Body of pancreas (tissue), 4 donors: ENCODE measurements at regions not wholly inside any gene's neighbourhood (a gene's known extent, or its start where the extent isn't known, plus 50 kb on each side); places are given as distances from the start of the nearest gene placed in this dataset.

Experiments used
- ATAC-seq: fragments of 150-250 bp; one replicate; pipeline ENCODE4 v1.9.1; 2016
- DNase-seq, 4 donors: peaks; one replicate each; pipeline ENCODE4 v3.0.0-alpha.2; 2019
- H3K27ac ChIP-seq, 4 donors: fragments of 200-600 bp; sonication (generic); 1 replicate in 3 of 4; 2 replicates in 1 of 4; pipeline versions ENCODE4 v1.5.1 to v1.6.1; 2016 to 2019; ENCODE audit warnings: mild to moderate bottlenecking in 1 of 4, mixed read lengths in 1 of 4, moderate library complexity in 1 of 4
- H3K27me3 ChIP-seq, 2 donors: fragments of 200-600 bp; sonication (generic); one replicate each; pipeline ENCODE4 v1.6.0; 2016; ENCODE audit warnings: mild to moderate bottlenecking in 1 of 2
- H3K36me3 ChIP-seq, 2 donors: fragments of 200-600 bp; sonication (generic); replicated peaks in 1 of 2; 2 replicates each; pipeline ENCODE4 v1.5.1; 2016; ENCODE audit warnings: low read depth in 2 of 2; ENCODE audit not compliant: insufficient read depth in 1 of 2
- H3K4me1 ChIP-seq: fragments of 200-600 bp; sonication (generic); one replicate; pipeline ENCODE4 v1.6.0; 2016
- H3K4me3 ChIP-seq, 2 donors: fragments of 200-600 bp; sonication (generic); 1 replicate in 1 of 2; 2 replicates in 1 of 2; pipeline ENCODE4 v1.5.1; 2016 to 2019
- H3K9me3 ChIP-seq, 3 donors: fragments of 200-600 bp; sonication (generic); 1 replicate in 2 of 3; 2 replicates in 1 of 3; pipeline ENCODE4 v1.5.1; 2016
- POLR2A ChIP-seq, 3 donors: fragments of 450-650 bp; IDR thresholded peaks; one replicate each; pipeline ENCODE4 v1.6.1; 2016; ENCODE audit warnings: antibody characterized with exemption in 3 of 3, mild to moderate bottlenecking in 2 of 3
- WGBS, 2 donors: methylation state at CpG; one replicate each; pipeline ENCODE4 v1.1.5; 2017; 5-methylcytosine and 5-hydroxymethylcytosine counted together
- intact Hi-C: fragments of 100-400 bp; cut with DNase I; formaldehyde crosslinking; loops from one replicate; pipeline ENCODE4 v1.15.1; 2023
- TF ChIP-seq, protein P1 (sequence below), 7 experiments: fragments of 450-650 bp in 4 of 7; fragments of 200-600 bp in 3 of 7; sonication (generic) in 3 of 7; IDR thresholded peaks; one replicate each; pipeline ENCODE4 v1.5.1; 2016 to 2019; ENCODE audit warnings: antibody characterized with exemption in 7 of 7

DNA sequence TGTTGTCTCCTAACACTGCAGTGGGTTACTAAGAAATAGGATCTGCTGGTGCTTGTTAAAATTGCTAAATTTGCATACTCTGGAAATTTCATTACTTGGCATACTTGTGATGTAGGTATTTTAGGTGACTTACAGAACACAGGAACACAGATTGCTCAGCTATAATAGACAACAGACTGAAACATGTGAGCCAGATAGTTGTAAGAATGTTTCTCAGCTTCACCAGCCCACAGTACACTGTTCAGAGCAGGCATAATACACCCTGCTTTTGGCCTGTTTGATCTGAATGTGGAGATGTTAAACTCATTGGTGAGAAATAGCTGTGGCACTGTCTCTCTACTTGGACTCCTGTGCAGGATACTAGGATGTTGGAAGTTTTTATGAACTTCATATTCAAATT is 275.7 kb downstream of the CSNK1G3 start:
- intact Hi-C loops: no loop called here
- DNase-seq: no peak
- Histone ChIP-seq H3K36me3 (no peaks in the 10 kb centered on the region), H3K27me3 (no peaks in the 10 kb centered on the region), H3K4me3 (no peak overlapping the region), H3K27ac (no peak overlapping the region), H3K9me3 (no peaks in the 10 kb centered on the region), H3K4me1 (peaks cover 13% of the 10 kb centered on the region)
- no peak for TF ChIP-seq POLR2A (IDR thresholded peaks at IDR 0.05)
- TF ChIP-seq, protein P1, sequence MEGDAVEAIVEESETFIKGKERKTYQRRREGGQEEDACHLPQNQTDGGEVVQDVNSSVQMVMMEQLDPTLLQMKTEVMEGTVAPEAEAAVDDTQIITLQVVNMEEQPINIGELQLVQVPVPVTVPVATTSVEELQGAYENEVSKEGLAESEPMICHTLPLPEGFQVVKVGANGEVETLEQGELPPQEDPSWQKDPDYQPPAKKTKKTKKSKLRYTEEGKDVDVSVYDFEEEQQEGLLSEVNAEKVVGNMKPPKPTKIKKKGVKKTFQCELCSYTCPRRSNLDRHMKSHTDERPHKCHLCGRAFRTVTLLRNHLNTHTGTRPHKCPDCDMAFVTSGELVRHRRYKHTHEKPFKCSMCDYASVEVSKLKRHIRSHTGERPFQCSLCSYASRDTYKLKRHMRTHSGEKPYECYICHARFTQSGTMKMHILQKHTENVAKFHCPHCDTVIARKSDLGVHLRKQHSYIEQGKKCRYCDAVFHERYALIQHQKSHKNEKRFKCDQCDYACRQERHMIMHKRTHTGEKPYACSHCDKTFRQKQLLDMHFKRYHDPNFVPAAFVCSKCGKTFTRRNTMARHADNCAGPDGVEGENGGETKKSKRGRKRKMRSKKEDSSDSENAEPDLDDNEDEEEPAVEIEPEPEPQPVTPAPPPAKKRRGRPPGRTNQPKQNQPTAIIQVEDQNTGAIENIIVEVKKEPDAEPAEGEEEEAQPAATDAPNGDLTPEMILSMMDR (IDR thresholded peaks at IDR 0.05): no peak
- no peak for ATAC-seq

DNA sequence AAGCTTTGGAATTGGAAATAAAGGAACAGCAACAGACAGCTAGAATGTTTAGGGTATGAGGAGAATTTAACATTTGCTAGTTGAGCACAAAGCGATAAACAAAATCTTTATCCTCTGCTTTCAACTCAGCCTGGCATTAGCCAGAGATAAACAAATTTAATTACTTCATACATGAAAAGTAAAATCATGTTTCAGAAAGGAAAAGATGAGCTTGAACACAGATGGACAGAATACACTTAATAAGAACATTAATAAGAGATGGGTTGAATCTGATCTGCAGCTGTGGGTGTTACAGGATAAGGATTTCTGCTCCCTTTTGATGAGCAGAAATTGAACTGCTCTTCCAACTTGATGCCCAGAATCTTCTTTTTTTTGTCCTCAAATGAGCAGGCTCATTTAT is 275.2 kb downstream of the CSNK1G3 start:
- H3K4me3 ChIP-seq: no peak overlapping the region
- no peaks in the 10 kb centered on the region for H3K27me3 ChIP-seq
- no peaks in the 10 kb centered on the region for H3K36me3 ChIP-seq
- no peak overlapping the region for H3K27ac ChIP-seq
- no peaks in the 10 kb centered on the region for H3K9me3 ChIP-seq
- ATAC-seq: no peak
- intact Hi-C loops: no loop called here
- DNase-seq: no peak
- 100% methylated on average over 1 of the region's 1 CpG for WGBS, 2 donors
- TF ChIP-seq, protein P1 (IDR thresholded peaks at IDR 0.05): no peak
- TF ChIP-seq POLR2A (IDR thresholded peaks at IDR 0.05): no peak
- peaks cover 13% of the 10 kb centered on the region for H3K4me1 ChIP-seq

DNA sequence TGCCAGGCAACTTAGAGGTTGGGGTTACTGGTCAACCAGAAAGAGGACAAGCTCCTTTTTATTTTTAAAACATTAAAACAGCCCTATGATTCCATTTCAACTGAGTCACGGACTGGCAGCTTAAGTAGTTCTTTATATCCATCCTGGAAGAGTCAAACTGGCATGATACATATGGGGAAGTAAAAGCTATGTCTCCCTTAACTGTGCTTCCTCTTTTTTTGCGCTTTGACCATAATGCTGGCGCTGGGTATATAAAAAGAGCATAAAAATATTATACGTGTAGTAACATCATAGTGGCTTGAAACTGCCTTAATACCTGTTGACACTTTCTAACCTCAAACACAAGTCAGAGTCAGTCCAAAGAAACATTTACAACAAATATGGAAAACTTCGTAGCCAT is 274.4 kb downstream of the CSNK1G3 start:
- intact Hi-C loops: no loop called here
- Histone ChIP-seq H3K4me1 (peaks cover 13% of the 10 kb centered on the region), H3K9me3 (no peaks in the 10 kb centered on the region), H3K27me3 (no peaks in the 10 kb centered on the region), H3K27ac (no peak overlapping the region), H3K36me3 (no peaks in the 10 kb centered on the region), H3K4me3 (no peak overlapping the region)
- ATAC-seq: no peak
- no peak for TF ChIP-seq POLR2A (IDR thresholded peaks at IDR 0.05)
- TF ChIP-seq, protein P1 (IDR thresholded peaks at IDR 0.05): no peak
- no peak for DNase-seq
- 81 to 87% methylated on average over 5 of the region's 5 CpGs for WGBS, 2 donors

DNA sequence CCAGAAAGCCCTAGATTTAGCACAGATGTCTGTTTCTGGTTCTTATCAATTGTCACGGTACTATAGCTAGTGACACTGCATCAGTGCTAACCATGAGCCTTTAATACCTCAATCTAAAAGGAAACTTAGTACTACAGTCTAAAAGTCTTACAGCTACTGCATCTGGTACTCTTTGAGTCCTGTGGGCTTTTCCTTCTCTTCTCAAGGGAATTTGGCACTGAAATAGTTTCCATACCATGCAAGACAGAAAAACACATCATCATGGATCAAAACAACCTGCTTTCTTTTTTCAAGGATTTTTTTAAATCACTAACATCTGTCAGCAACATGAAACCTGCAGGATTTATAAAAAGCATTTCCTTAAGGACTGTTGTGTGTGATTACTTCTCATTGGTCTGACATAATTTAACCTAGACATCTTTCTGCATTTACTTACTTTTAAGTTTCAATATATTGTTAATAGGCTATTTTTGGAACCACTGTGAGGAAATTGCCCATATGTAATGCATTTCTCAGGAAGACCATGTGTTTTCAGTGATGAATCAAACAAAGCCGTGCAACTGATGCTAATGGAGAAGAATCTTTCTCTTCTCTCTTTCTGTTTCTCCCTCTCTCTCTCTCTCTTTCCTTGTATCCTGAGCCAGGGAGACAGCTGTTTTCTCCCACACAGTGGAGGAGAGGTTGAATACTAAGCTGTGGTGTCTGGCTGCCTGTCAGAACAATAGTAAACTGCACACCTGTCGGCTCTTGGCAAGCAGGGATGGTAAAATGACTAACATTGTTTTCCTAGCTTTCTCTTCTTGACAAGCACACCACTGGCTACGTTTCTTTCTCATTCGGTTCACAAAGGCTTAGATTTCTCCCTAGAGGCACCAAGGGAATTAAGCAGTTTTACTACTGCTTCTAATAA is 273.4 kb downstream of the CSNK1G3 start:
- Histone ChIP-seq H3K4me3 (no peak overlapping the region), H3K4me1 (peaks cover 13% of the 10 kb centered on the region), H3K27ac (no peak overlapping the region), H3K9me3 (no peaks in the 10 kb centered on the region), H3K27me3 (no peaks in the 10 kb centered on the region), H3K36me3 (no peaks in the 10 kb centered on the region)
- WGBS, 2 donors: 10 to 22% methylated on average over 5 of the region's 5 CpGs
- intact Hi-C loops: no loop called here
- ATAC-seq (peak; percentile 79), DNase-seq (peak; percentile 44 to 73 (median 68))
- TF ChIP-seq, protein P1 (IDR thresholded peaks at IDR 0.05): no peak
- no peak for TF ChIP-seq POLR2A (IDR thresholded peaks at IDR 0.05)

DNA sequence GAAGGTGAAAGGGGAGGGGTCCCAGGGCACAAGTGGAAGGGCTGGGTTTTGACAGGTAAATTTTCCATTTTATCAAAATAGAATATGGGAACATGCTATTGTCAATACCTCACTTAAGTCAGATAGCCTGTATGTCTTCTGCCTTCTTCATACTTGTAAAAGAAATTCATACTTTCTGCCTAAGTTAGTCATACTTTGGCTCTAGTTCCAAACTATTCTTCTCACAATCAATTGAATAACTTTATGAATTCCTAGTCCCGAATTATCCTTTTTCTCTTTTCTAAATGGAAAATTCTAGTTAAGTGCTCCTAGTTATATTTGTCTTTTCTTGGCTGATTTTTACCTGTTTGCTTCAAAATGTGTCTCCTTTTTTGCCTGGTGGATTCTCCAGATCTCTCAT is 271.4 kb downstream of the CSNK1G3 start:
- Histone ChIP-seq H3K9me3 (no peaks in the 10 kb centered on the region), H3K4me3 (no peak overlapping the region), H3K27me3 (no peaks in the 10 kb centered on the region), H3K27ac (no peak overlapping the region), H3K4me1 (peaks cover 13% of the 10 kb centered on the region), H3K36me3 (no peaks in the 10 kb centered on the region)
- intact Hi-C loops: no loop called here
- DNase-seq: no peak
- WGBS, 2 donors: 84 to 93% methylated on average over 1 of the region's 1 CpG
- ATAC-seq: no peak
- TF ChIP-seq, protein P1 (IDR thresholded peaks at IDR 0.05): no peak
- TF ChIP-seq POLR2A (IDR thresholded peaks at IDR 0.05): no peak
